IgD-negative memory B cell (primary cell): ENCODE measurements at regions not wholly inside any gene's neighbourhood (a gene's known extent, or its start where the extent isn't known, plus 50 kb on each side); places are given as distances from the start of the nearest gene placed in this dataset.

ENCODE experiments used
- H3K27ac Mint-ChIP-seq, 3 donors: one replicate each; pipeline ENCODE4 v1.8.0; 2020 to 2022; ENCODE audit warnings: mild to moderate bottlenecking in 3 of 3, mixed read lengths in 3 of 3, moderate library complexity in 1 of 3
- H3K27me3 Mint-ChIP-seq: one replicate; pipeline ENCODE4 v1.8.0; 2021; ENCODE audit warnings: mixed read lengths
- H3K36me3 Mint-ChIP-seq: one replicate; pipeline ENCODE4 v1.8.0; 2020; ENCODE audit warnings: mild to moderate bottlenecking, mixed read lengths
- H3K4me1 Mint-ChIP-seq, 3 donors: one replicate each; pipeline ENCODE4 v1.8.0; 2020 to 2022; ENCODE audit warnings: mixed read lengths in 3 of 3, mild to moderate bottlenecking in 1 of 3
- H3K4me3 Mint-ChIP-seq, 4 donors: one replicate each; pipeline ENCODE4 v1.8.0; 2020 to 2022; ENCODE audit warnings: mild to moderate bottlenecking in 4 of 4, mixed read lengths in 4 of 4, moderate library complexity in 3 of 4
- H3K9me3 Mint-ChIP-seq, 3 donors: one replicate each; pipeline ENCODE4 v1.8.0; 2020 to 2021; ENCODE audit warnings: mixed read lengths in 3 of 3, mild to moderate bottlenecking in 1 of 3

- peaks cover 0 to 5% (median 3%) of the 10 kb centered on the region in 3 donors for H3K4me1 Mint-ChIP-seq
- H3K27me3 Mint-ChIP-seq = peaks cover 9% of the 10 kb centered on the region
- H3K27ac Mint-ChIP-seq = no peak overlapping the region
- H3K36me3 Mint-ChIP-seq = no peaks in the 10 kb centered on the region
- H3K9me3 Mint-ChIP-seq = no peaks in the 10 kb centered on the region
- H3K4me3 Mint-ChIP-seq = no peak overlapping the region
These were observed 172.2 kb downstream of the HERPUD2 start for GRCh38 chr7:35522697-35523096.

DNA sequence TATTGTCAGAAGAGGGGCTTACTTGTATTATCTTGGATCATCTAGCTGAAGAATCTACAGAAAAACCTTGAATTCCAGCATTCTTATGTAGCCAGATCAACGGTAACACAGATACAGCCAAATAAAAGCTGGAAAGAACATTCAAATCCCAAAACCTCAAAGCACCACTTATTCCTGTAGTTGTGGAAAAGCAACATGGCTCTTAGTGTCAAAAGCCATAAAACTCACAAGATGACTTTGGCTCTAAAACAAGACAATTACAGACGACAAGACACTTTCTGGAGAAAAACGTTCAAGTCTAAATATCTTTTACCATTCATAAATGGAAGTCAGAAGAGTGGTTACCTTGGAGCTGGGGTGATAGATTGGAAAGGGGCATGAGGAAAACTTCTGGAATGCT, 173.0 kb downstream of the HERPUD2 start:
- no peaks in the 10 kb centered on the region for H3K9me3 Mint-ChIP-seq
- H3K4me3 Mint-ChIP-seq = no peak overlapping the region
- H3K27ac Mint-ChIP-seq = no peak overlapping the region
- H3K36me3 Mint-ChIP-seq = no peaks in the 10 kb centered on the region
- H3K27me3 Mint-ChIP-seq = peaks cover 9% of the 10 kb centered on the region
- peaks cover 0 to 5% (median 3%) of the 10 kb centered on the region in 3 donors for H3K4me1 Mint-ChIP-seq

DNA sequence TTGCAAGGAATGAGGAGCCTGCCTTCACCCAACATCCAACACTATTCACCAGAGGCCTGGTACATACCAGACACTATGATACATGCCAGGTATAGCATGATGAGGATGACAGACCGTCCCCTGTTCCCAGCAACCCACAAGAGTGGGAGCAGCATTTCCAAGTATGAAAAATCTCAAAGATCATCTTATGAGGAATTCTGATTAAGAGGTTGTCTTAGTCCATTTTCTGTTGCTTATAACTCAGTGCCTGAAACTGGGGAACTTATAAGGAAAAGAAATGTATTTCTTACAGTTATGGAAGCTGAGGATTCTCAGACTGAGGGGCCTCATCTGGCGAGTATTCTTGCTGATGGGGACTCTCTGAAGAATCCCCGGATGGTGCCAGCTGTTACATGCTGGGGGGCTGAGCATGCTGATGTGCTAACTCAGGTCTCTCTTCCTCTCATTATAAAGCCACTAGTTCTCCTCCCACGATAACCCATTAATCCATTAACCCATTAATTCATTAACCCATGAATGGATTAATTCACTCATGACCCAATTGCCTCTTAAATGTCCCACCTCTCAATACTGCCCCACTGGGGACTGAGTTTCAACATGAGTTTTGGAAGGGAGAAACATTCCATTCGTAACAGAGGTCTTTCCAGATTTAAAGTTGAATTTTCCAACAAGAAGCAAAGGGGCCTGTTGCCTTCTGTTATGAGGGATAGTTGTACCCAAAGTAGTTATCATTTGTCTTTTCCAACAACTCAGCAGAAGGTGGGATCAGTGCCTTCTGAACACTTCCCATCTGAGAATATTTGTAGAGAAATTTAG, 173.9 kb downstream of the HERPUD2 start:
- H3K36me3 Mint-ChIP-seq = no peaks in the 10 kb centered on the region
- no peaks in the 10 kb centered on the region for H3K9me3 Mint-ChIP-seq
- H3K27me3 Mint-ChIP-seq = peaks cover 7% of the 10 kb centered on the region
- H3K4me1 Mint-ChIP-seq = peaks cover 0 to 5% (median 3%) of the 10 kb centered on the region in 3 donors
- H3K4me3 Mint-ChIP-seq = no peak overlapping the region
- H3K27ac Mint-ChIP-seq = no peak overlapping the region

DNA sequence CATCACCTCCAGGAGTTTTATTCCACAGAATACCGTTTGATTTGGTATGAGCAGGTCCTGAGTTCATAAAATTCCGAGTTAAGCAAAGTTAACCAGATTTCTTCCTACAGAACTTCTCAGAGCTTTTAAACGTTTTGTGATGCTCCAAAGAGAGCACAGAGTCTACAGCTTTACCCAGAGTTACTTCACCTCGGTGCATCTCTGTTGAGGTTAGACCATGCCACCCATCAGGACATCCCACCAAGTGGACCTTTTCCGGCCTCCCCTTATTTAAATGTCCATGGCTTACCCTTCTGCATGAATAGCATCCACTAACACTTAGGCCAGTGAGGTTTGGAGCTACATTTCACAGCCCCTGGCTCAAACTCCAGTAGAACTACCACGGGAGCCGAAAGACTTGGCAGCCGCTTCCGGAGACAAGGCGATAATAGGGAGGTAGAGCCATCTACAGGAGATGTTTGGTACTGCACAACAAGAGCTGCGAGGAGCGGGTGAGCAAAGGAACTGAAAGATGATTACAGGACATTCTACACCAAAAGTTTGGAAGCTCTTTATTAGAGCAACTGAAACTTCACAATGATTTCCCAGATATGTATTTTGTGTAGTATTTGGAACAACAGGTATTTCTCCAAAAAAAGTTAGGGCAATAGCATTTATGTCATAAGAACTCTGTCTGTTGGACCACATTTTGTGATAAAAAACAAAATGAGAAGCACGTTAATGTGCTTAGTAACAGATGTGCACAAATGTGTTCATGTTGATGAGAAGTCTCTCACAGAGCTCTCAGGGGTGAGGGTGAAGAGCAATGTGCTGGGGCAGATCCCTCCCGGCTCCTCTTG, 174.7 kb downstream of the HERPUD2 start:
- Mint-ChIP-seq H3K9me3 (no peaks in the 10 kb centered on the region), H3K4me1 (peaks cover 0 to 5% (median 3%) of the 10 kb centered on the region in 3 donors), H3K36me3 (no peaks in the 10 kb centered on the region), H3K27ac (peak overlapping the region in 1 of 3 donors; percentile 65), H3K27me3 (peaks cover 7% of the 10 kb centered on the region), H3K4me3 (peak overlapping the region in 1 of 4 donors; percentile 9)

- Mint-ChIP-seq H3K4me3 (no peak overlapping the region), H3K9me3 (no peaks in the 10 kb centered on the region), H3K27ac (no peak overlapping the region), H3K36me3 (no peaks in the 10 kb centered on the region), H3K27me3 (peaks cover 3% of the 10 kb centered on the region), H3K4me1 (peaks cover 0 to 5% (median 3%) of the 10 kb centered on the region in 3 donors)
These were observed 176.2 kb downstream of the HERPUD2 start for GRCh38 chr7:35518767-35519166.

- H3K4me3 Mint-ChIP-seq = no peak overlapping the region
- no peak overlapping the region for H3K27ac Mint-ChIP-seq
- peaks cover 5% of the 10 kb centered on the region for H3K27me3 Mint-ChIP-seq
These were observed 178.4 kb downstream of the HERPUD2 start for GRCh38 chr7:35516498-35516897.

DNA sequence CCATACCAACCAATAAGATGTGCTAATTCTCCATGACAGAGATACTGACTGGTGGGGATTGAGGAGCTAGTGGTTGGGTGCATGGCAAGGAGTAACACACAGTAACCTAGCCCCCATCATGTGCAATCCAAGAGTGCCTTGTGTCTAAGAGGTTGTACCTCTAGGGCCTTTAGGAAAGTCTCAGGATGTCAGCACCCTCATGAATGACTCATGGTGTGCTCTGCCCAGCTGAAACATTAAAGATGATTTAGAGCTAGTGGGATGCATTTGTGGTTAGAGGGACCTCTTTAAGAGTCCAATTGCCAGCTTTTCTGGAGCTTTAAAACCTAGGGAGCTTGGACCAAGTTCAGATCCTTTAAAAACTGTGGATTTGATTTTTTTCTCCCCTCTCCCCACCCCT, 181.1 kb downstream of the HERPUD2 start:
- Mint-ChIP-seq H3K4me1 (no peaks in the 10 kb centered on the region), H3K27ac (no peak overlapping the region), H3K36me3 (peaks cover 3% of the 10 kb centered on the region), H3K27me3 (peaks cover 14% of the 10 kb centered on the region), H3K9me3 (peaks cover 0 to 2% (median 0%) of the 10 kb centered on the region in 3 donors), H3K4me3 (no peak overlapping the region)

More at GRCh38 chr7:35516498-35516897, 178.4 kb downstream of the HERPUD2 start:
- H3K36me3 Mint-ChIP-seq = no peaks in the 10 kb centered on the region
- H3K9me3 Mint-ChIP-seq = no peaks in the 10 kb centered on the region
- peaks cover 0 to 5% (median 3%) of the 10 kb centered on the region in 3 donors for H3K4me1 Mint-ChIP-seq

DNA sequence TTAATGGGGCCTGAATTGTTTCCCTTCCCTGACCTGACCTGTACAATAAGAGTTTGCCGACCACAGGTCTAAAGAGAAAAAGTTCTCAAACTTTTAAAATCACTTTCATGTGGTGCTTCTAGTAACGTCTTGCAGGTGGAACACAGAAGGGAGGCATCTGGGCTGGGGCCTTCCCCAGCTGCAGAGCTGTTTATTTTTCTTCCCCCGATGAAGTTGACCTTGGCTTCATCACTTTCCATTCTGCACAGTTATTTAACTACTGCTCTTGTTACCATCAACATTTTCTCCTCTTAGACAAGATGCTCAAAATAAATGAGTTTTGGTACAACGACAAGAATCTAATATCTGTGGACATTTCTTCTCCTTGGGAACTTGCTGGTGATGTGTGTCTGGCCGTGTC, 181.7 kb downstream of the HERPUD2 start:
- H3K27ac Mint-ChIP-seq = no peak overlapping the region
- peaks cover 0 to 2% (median 0%) of the 10 kb centered on the region in 3 donors for H3K9me3 Mint-ChIP-seq
- peaks cover 3% of the 10 kb centered on the region for H3K36me3 Mint-ChIP-seq
- peaks cover 14% of the 10 kb centered on the region for H3K27me3 Mint-ChIP-seq
- H3K4me3 Mint-ChIP-seq = no peak overlapping the region
- H3K4me1 Mint-ChIP-seq = no peaks in the 10 kb centered on the region

- H3K9me3 Mint-ChIP-seq = peaks cover 0 to 2% (median 0%) of the 10 kb centered on the region in 3 donors
- no peaks in the 10 kb centered on the region for H3K4me1 Mint-ChIP-seq
- H3K27me3 Mint-ChIP-seq = peaks cover 14% of the 10 kb centered on the region
- H3K27ac Mint-ChIP-seq = no peak overlapping the region
- H3K36me3 Mint-ChIP-seq = peaks cover 3% of the 10 kb centered on the region
- no peak overlapping the region for H3K4me3 Mint-ChIP-seq
These were observed 182.2 kb downstream of the HERPUD2 start for GRCh38 chr7:35512716-35513115.

GRCh38 chr7:35508623-35509400, 186.1 kb downstream of the HERPUD2 start:
- Mint-ChIP-seq H3K27ac (no peak overlapping the region), H3K4me3 (no peak overlapping the region), H3K9me3 (peaks cover 0 to 2% (median 0%) of the 10 kb centered on the region in 3 donors), H3K36me3 (peaks cover 3% of the 10 kb centered on the region), H3K27me3 (peaks cover 16% of the 10 kb centered on the region), H3K4me1 (no peaks in the 10 kb centered on the region)

DNA sequence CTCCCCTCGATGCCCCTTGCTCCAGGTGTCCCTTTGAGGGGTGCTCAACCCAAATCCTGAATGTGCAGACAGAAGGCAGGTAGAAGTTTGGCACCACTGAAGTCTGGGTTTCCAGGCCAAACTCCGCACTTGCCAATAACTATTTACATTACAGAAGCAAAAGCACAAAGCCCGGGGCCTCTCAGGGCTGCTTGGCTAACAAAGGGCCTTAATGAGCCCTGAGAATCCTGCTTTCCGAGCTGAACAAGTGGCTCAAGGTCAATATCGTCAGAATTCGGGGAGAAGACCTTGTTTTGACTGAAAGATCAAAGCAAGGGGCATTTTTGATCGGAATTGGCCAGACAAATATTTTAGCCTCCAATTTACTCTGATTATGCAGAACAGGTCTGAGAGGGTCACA, 189.9 kb downstream of the HERPUD2 start:
- H3K27me3 Mint-ChIP-seq = peaks cover 6% of the 10 kb centered on the region
- H3K4me1 Mint-ChIP-seq = no peaks in the 10 kb centered on the region
- H3K9me3 Mint-ChIP-seq = no peaks in the 10 kb centered on the region
- no peaks in the 10 kb centered on the region for H3K36me3 Mint-ChIP-seq
- H3K27ac Mint-ChIP-seq = no peak overlapping the region
- H3K4me3 Mint-ChIP-seq = no peak overlapping the region

DNA sequence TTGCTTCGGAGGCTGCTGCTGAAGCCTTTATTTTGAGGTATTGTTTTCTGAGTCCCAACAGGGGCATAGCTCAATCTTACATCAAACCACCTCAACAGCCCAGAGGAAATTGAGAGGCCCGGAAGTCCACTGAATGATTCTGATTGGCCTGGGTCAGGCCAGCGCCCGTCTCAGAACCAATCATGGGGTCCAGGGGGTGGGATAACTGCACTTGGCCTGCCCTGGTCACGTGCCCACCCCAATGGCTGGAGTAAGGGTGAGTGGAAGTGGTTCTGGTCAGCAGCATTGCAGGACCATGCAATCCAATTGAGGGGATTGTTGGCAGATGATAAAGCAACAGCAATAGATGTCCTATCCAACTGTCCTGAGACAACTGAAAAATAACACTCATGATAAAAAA, 190.6 kb downstream of the HERPUD2 start:
- Mint-ChIP-seq H3K9me3 (no peaks in the 10 kb centered on the region), H3K27ac (no peak overlapping the region), H3K4me3 (no peak overlapping the region), H3K4me1 (no peaks in the 10 kb centered on the region), H3K36me3 (no peaks in the 10 kb centered on the region), H3K27me3 (peaks cover 3% of the 10 kb centered on the region)

DNA sequence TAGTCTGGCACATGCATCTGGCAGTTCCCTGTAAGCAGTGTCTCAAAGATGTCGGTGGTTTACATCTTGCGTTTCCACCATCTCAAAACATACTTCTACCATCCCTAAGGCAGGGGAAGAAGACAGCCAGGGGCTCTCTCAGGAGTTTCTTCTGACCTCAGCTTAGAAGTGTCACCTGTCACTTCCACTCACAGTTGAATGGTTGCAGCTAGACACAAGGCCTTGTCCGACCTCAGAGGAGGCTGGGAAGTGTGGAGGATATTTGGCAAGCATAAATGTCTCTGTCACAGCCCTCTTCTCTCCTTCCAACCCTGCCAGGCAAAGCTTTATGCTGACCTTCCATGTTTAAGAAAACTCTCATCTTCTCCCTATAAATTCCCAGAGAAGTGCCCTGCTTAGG, 193.3 kb downstream of the HERPUD2 start:
- H3K36me3 Mint-ChIP-seq = no peaks in the 10 kb centered on the region
- peaks cover 5% of the 10 kb centered on the region for H3K27me3 Mint-ChIP-seq

DNA sequence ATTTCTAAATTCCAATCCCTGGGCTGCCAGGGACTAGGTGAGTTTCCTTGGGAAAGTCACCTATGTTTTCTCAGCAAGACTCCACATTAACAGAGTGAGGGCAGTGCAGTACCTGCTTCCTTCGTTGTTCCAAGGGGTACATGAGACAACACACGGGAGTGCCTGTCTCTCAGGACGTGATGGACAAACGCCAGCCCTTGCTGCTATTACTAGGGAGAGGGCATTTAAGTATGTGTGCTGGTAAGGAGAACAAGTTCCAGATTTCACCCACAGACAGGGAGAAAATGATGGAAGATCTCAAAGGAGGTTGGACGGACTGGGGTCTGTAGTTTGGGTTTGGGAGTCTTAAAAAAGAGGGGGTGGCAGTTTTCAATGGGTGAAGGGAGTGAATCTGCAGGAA, 195.7 kb downstream of the HERPUD2 start:
- H3K27ac Mint-ChIP-seq = no peak overlapping the region
- H3K9me3 Mint-ChIP-seq = peaks cover 0 to 4% (median 0%) of the 10 kb centered on the region in 3 donors
- H3K27me3 Mint-ChIP-seq = peaks cover 5% of the 10 kb centered on the region
- no peaks in the 10 kb centered on the region for H3K36me3 Mint-ChIP-seq
- H3K4me3 Mint-ChIP-seq = no peak overlapping the region
- H3K4me1 Mint-ChIP-seq = peaks cover 0 to 7% (median 3%) of the 10 kb centered on the region in 3 donors

More for the DNA sequence above, 193.3 kb downstream of the HERPUD2 start:
- H3K4me1 Mint-ChIP-seq = peaks cover 0 to 3% (median under 1%) of the 10 kb centered on the region in 3 donors
- peaks cover 0 to 4% (median 0%) of the 10 kb centered on the region in 3 donors for H3K9me3 Mint-ChIP-seq
- H3K27ac Mint-ChIP-seq = no peak overlapping the region
- H3K4me3 Mint-ChIP-seq = no peak overlapping the region
